ENCODE measurements at regions not wholly inside any gene's neighbourhood (a gene's known extent, or its start where the extent isn't known, plus 50 kb on each side); places are given as distances from the start of the nearest gene placed in this dataset.
"Not testable (repeated sequence)": the region's sequence is repeated elsewhere in the genome, so short reads cannot be mapped to it uniquely, and the experiment has no call there.

DNA sequence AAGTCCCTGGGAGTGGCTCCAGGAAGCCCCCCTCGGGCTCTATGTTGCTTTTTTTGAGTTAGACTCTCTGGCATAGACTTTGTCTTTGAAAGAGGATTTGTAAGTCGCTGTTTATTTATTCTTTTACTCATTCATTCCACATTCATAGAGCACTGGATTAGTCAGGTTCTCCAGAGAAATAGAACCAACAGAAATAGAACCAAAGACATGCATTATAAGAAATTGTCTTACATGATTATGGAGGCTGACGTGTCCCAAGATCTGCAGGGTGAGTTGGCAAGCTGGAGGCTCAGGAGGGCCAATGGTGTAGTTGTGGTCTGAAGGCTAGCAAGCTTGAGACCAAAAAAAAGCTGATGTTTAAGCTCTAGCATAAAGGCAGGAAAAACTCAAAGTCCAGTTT is 98.3 kb upstream of the CHD6 start:
- DNase-seq: no peak

DNA sequence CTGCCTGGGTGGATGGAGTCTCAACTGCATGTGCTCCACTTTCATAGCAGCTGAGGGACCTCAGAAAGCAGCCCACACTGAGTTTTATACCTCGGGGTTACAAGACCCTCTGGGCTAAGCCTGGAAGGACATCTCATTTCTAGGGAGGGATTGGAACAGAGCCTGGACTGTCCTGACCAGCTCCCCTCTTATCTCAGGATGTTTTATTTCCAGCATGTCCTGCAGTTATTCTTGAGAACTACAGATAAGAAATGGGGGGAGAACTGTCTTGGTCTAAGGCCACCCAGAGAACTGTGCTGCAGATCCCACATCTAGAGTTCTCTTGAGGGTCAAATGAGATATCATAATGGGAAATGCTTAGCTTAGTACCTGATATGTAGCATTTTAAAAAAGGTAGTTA is 97.3 kb upstream of the CHD6 start:
- no peak for DNase-seq

DNA sequence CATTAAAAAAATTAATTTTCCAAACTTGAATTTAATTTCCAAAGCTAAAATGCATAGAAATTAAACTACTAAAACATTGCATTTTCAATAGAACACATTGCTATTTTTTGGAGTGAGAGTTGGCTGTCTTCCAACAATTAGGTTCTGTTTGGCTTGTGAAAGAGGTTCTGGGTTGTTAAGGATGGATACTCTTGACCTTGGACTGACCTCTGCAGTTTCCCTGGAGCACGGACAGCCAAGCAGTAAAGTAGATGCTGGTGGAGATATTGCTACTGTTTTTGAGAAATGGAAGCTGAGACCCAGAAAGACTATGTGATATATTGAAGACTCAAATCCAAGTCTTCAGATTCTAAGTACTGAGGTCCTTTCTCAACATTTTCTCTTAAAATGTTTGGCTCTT is 95.9 kb upstream of the CHD6 start:
- no peak for DNase-seq

DNA sequence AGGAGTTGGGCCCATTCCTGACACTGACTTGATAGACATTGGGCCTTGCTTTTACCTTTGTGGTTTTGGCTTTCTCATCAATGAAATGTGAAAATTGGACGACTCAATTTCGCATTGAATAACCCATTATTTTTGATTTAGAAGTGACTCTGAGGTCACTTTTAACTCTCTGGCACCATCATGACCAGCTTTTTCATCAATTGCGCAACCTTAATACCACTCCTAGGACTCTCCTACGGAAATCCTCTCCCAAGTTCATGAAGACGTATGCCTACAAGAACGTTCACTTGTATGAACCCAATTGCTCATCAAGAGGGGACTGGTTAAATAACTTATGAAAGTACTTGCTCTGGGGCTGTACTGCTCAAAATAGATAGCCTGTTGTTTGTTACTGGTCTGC is 86.7 kb upstream of the CHD6 start:
- DNase-seq: no peak

DNA sequence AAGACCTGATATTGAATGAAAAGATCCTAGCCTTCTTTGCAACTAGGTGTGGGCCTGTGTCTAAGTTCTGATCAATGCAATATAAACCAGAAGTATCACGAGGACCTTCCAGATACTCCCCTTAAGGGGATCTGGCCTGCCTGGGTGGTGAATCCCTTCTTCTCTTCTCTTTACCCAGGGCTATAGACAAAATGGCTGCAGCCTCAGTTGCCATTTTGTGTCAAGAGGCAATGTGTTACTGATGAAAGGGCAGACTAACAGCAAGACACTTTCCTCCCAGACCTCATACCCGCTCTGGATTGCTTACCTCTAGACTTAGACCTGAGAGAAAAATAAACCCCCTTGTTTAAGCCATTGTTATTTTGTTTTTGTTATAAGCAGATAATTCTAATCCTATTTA is 84.5 kb upstream of the CHD6 start:
- DNase-seq: no peak

DNA sequence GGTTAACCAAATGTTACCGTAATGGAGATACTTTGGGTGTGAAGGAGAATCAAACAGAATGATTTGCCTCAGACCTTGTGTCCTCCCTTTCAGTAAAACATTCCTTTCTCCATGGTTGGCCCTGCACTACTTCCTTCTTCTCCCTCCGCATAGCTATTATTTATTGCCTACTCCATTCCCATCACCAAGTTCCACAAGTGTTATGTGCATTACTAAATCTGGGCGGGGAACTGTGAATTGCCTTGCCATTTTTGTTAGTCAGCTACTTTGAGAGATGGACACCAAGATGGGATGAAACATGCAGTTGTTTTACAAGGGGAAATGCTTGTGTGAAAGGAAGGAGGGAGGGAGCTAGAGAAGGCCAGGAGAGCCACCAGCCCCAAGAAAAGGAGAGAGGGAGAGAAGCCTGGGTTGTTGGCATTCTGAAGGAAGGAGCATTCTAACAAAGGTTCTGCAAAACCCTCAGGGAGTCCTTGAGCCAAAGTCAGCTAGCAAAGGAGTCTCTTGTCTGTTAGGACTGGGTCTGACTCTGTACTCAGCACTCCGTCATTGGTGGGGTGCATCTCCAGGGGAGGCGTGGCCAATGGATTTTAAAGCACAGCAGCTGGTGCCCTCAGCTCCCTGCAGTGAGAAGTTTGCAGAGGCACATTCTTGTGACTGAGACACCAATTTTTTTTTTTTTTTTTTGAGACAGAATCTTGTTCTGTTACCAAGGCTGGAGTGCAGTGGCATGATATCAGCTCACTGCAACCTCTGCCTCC is 83.6 kb upstream of the CHD6 start:
- DNase-seq: no peak

DNA sequence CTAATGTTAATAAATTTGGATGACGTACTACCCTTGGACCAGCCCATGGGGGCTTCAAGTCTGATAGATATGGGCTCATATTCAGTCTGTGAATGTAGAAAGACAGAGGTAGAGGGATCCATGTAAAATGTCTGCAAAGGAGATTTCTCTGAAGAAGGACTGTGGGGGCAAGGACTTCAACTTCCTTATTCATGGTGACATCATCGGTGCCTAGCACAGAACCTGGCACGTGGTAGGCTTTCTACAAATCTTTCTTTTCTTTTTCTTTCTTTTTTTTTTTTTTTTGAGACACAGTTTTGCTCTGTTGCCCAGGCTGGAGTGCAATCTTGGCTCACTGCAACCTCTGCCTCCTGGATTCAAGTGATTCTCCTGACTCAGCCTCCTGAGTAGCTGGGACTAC is 81.5 kb upstream of the CHD6 start:
- not testable (repeated sequence) for DNase-seq

DNA sequence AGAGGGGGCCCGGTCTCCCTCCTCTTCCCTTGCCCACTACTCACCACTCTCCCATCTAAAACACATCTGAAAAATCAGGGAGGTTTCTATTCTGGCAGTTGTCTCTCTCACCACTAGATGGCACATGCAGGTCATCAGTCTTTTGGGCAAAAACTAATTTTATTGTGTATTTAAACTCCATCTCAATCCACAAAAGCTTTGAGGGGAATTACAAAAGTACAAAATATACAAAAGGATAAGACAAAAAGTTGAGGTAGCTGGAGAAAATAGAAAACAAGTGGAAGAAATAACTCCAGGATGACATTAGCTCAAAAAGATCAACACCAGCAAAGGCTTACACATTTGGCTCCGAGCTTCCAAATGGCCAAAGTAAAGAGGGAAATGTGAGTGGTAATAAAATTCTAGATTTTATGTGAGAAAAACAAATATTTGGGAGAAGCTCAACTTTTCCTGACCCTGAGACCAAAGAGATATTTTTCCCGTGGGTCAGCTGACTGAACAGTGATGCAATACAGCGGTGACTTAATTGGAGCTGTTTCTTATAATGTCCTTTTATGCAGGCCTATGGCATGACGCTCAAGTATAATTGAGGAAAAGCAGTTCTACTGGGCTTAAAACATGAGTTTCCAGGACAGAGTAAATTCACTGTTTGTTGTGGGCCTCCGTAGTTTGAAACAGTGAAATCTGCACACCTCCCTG is 79.8 kb upstream of the CHD6 start:
- peak in 2 of 6 experiments; percentile 21 to 34 for DNase-seq

DNA sequence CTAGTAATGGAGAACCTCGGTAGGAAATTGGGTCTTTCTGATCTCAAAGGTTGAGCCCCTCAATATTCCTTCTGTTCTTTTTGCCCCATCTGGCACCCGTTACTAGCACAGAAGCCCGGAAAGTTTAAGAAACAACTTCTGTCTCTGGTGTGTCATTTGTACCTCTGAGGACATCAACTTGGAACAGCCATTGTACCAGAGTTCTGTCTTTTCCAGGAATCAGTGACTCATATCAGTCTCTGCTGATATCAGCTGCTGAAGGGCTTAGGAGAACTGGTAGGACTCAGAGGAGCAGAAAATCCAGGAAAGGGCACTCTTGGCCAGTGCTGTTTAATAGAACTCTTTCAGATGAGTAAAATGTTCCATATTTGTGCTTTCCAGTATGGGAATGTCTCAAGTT is 78.3 kb upstream of the CHD6 start:
- no peak for DNase-seq

DNA sequence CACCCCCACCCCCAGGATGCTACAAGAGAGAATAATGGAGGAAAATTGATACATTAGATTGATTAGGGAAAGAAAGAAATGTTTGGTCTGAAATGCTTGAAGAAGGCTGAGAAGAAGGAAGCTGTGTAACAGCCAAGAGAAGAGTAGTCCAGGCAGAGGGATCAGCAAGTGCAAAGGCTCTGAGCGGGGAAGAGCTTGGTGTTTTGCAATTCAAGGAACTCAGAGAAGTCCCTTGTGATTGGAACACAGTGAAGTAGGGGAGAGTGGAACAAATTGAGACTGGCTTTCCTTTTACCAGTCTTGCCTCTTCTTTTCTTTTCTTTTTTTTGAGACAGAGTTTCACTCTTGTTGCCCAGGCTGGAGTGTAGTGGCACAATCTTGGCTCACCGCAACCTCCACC is 76.6 kb upstream of the CHD6 start:
- DNase-seq: no peak

DNA sequence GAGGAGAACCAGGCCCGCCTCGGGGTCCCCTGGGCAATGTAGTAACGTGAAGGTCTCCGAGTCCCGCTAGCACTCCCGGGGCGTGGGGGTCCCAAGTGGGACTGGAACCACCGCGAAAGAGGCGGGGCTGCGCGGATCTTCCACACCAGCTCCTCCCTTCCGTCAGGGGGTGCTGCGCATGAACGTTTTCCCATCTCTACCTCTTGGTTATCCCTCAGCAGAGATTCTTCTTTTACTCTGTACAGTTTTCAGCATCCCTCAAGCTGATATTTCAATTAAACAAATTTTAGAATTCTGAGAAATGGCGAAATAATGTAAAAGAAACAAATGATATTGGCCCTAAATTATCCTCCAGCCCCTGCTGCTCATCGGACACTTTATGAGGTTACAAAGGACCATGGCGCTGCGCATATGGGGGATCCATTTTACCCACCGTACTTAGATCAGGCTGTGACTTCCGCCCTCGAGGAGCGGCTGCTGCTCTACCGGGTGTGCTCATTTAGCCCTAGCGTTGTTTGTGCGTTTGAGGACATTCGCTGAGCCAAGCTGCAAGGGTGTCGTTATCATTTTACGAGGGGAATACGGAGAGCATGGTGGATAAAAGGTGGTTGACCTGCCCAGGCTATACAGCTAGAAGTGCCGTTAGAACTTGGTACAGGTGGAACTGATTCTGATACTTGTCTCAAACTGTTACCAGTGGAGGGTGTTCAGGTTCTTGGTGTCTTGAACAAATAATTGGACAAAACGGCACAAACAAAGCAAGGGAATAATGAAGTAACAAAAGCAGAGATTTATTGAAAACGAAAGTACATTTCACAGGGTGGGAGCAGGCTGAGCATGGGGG is 75.2 kb upstream of the CHD6 start:
- peak; percentile 65 to 94 (median 76) for DNase-seq

DNA sequence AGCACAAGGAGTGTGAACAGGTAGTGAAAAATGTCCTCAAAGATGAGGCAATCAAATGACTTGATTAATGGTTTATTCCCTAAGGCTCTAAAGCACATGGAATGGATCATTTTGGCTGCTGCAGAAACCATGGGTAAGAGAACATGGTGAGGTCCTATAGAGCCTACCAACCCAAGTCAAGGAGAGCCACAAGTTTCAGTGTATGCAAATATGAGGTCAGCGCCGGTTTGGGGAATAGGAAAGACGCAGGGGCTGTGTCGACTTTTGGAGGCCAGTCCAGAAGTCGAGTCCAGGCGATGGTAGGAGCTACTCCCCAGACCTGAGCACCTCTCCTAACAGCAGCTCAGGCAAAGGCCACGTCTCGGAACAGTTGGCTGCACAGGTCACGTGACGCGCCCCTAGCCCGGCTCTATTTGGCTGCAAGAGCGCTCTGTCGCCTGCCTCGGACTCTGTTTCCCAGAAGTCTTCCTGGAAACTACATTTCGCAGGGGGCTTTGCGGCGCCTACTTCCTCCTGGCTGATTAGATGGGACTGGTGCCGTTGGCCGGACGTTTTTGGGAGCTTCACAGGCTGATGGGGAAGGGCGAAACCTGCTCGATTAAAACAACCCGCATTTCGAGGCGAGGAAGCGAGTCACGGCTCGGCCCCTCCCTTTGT is 74.4 kb upstream of the CHD6 start:
- DNase-seq: peak; percentile 61 to 93 (median 76)

DNA sequence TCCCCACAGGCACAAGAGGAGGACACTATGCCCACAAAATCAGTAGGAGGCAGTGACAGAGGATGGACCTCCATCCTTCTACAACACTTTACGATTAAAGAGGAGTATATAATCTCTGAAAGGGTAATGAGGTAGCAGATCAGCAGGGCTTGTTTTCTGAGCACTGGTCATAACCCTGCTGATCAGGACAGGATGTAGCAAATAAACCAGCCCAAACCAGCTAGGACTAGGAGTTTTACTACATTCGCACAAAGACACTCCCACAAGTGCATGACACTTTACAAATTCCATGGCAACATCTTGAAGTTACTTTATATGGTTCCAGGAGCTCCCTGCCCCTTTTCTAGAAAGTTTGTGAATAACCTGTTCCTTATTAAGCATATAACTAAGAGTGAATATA is 73.3 kb upstream of the CHD6 start:
- no peak for DNase-seq

DNA sequence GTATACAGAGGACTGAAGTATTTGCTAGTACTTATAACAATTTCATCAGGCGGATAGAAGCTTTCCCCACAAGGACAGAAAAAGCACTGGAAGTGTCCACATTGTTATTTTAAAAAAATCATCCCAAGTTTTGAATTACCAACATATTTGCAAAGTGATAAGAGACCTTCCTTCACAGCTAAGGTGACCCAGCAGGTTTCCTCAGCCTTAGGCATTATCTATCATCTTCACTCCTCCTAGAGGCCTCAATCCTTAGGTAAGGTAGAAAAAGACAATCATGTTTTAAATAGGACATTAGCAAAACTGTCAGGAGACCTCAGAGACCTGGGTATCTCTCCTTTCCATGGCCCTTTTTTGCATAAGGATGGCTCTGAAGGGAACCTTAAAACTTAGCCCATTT is 72.5 kb upstream of the CHD6 start:
- DNase-seq: no peak

DNA sequence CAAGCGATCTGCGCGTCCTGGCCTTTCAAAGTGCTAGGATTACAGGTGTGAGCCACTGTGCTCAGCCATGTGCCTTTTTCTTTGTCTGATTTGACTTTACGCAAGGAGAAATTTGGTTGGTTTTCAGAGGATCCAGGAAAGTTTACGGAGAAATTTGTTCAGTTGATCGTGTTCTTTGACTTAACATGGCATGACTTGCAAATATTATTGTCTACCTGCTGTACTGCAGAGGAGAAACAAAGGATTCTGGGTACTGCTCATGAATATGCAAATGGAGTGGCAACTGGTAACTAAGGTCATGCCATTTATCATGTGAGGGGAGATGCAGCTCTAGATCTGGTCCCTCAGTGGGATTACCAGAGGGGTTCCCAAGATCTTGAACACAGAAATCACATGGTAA is 68.8 kb upstream of the CHD6 start:
- no peak for DNase-seq

DNA sequence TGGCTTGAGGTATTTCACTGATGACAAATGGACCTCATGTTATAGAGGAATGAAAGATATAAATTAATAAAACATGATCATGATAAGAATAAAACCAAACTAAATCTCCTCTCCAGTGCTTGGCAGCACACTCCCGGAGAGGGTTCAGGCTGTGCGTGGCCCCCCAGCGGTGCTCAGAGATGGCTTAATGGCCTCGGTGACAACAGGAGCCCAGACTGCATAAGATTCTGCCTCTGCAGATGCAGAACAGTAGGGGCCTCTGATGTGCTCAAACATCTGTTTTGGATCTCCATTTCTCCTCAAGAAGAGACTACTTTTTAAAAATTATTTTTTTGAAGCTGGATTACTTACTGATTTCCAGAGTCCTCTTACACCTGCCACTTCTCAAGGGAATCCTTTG is 67.0 kb upstream of the CHD6 start:
- not testable (repeated sequence) for DNase-seq

DNA sequence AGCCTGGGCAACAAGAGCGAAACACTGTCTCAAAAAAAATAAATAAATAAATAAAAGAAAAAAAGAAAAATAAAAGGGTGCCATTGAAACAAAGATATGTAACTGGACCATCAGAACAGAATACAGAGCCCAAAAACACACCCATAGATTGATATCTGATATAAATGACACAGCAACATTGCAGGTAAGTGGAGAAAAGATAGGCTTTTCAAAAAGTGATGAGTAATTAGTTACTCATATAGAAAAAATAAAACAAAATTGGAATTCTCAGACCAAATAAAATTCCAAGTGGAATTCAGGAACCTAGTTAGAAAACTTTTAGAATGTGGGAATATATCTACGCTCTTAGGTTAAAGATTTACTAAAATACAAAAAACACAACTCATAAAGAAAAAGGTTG is 60.6 kb upstream of the CHD6 start:
- DNase-seq: no peak

DNA sequence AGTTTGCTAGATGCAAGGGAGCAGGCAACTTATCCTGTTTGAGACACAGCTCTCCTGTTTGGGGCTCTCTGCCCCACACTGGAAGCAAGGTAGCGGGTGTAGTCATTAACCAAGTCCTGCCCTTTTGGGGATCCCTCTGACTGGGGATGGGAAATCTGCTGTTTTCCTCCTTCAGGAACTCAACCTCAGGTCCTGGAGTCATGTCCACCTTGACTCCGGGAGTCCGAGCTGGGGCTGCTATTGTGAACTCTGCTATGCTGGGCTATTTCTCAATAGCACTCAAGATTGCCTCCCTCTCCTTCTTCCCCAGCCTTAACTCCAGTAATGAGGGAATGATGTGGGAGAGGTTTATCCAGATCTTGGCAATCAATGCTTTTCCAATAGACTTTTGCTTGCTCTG is 54.1 kb upstream of the CHD6 start:
- no peak for DNase-seq

DNA sequence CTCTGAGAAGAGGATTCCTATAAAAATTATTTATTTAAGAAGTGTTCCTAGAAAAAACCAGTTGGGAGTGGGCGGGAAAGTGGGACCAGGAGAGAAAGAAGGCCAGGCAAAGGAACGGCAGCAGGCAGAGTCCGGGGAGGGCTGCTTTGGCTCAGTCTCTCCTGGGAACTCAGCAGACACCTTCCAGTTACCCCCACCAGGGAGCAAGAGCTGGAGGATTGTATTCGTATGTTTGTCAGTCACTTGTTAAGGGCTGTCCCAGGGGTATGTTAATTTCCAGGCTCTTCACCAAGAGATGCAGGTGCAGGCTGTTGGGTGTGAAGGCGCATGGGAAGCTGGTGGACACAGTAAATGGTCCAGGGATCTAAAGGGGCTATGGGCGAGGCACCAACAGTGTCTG is 53.0 kb upstream of the CHD6 start:
- DNase-seq: no peak

DNA sequence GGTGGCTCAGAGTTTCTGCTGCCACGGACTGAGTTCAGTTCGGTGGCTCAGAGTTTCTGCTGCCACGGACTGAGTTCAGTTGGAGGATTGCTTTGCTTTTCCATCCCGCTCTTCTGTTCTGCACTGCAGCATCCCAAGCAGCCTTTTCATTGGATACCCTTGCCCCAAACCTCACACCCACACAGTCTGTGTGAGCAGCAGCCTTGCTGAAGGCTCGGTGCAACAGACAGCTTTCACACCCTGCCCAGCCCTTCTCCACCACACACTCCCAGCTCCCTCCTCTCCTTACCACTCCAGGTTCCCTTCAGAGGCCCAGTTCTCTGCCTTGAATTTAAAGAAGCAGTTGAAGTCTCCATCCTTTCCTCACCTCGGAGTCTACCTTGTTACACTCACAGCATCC is 52.5 kb upstream of the CHD6 start:
- no peak for DNase-seq

DNA sequence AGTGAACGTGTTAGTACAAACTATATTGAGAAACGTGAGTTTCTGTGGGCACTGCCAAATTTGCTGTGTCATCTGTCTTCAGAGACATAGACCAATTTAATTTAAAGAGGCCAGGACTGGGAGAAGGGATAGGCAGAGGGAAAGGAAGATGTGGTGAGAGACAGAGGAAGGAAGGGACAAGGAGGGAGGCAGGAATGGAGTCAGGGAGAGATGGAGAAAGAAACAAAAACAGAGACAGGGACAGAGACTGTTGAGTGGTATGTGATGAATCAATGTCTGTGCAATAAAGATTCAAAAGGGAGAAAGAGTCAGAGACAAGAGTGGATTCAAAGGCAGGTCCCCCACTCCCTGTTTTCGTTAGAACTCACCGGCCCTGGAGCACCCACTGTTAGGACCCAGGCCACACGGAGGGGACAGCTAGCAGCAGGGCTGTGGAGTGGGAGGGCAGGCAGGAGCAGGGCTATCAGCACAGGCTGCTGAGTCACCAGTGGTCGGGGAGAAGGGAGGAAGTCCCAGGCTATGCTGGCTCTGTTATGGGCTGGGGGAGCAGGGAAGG is 51.6 kb upstream of the CHD6 start:
- DNase-seq: no peak

DNA sequence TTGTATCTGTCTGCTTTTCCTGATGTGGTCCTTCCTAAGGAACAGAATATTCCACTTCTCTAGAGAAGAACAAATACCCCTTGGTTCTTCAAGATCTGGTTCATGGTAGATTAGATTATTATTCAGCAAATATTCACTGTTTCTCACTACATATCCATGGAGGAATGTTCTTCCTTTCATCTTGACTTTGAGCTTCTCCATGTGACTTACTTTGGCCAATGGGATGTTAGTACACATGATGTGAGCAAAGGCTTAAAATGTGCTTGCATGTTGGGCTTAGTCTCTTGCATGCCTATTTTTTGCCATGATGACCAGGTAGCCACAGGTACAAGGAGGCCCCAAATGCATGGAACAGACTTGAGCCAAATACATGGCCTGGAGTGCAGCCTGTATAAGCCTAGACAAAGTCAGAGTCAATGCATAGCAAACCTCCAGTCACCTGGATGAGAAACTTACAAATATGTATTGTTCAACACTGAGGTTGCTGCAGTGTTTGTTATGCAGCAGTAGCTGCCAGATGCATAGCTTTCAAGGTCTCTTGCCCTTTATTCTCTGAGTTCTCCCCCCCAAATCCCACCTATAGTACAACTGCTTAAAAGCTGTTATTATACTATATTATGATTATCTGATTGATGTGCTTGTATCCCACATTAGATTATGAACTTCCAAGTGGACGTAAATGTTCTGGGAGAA is 50.0 kb upstream of the CHD6 start:
- DNase-seq: no peak
